Keratinocyte (primary cell): ENCODE measurements at regions not wholly inside any gene's neighbourhood (a gene's known extent, or its start where the extent isn't known, plus 50 kb on each side); places are given as distances from the start of the nearest gene placed in this dataset.

Source experiments
- DNase-seq: peaks from one replicate; pipeline ENCODE4 v3.0.0-alpha.2; 2011; ENCODE audit warnings: low read depth, missing footprints, low spot score
- FAIRE-seq: peaks from 2 replicates; lab custom pipeline; 2011; peaks lifted over from hg19 to GRCh38; lab: Jason Lieb, UNC
- H2AFZ ChIP-seq: 2 replicates; pipeline ENCODE4 v1.6.0; 2012; ENCODE audit warnings: low read length, control low read depth, inconsistent platforms; ENCODE audit not compliant: control insufficient read depth
- H3K27ac ChIP-seq: 2 replicates; pipeline ENCODE4 v1.5.1; 2011; ENCODE audit warnings: low read length; ENCODE audit not compliant: control insufficient read depth, insufficient read depth
- H3K27me3 ChIP-seq: 3 replicates; pipeline ENCODE4 v1.6.0; 2011; ENCODE audit warnings: low read length; ENCODE audit not compliant: control insufficient read depth, insufficient read depth; ENCODE audit errors: extremely low read depth
- H3K36me3 ChIP-seq, 2 experiments: 2 replicates in 1 of 2; 3 replicates in 1 of 2; pipeline ENCODE4 v1.5.1; 2011; ENCODE audit warnings: low read length in 2 of 2, mild to moderate bottlenecking in 1 of 2; ENCODE audit not compliant: control insufficient read depth in 2 of 2, insufficient read depth in 2 of 2; ENCODE audit errors: extremely low read depth in 1 of 2
- H3K4me1 ChIP-seq: 3 replicates; pipeline ENCODE4 v1.5.1; 2011; ENCODE audit warnings: low read length; ENCODE audit not compliant: control insufficient read depth, insufficient read depth; ENCODE audit errors: extremely low read depth
- H3K4me2 ChIP-seq: 3 replicates; pipeline ENCODE4 v1.6.0; 2011; ENCODE audit warnings: low read depth, low read length; ENCODE audit not compliant: control insufficient read depth, insufficient read depth; ENCODE audit errors: extremely low read depth
- H3K4me3 ChIP-seq, 3 experiments: fragments of 200-600 bp in 1 of 3; sonication (generic) in 1 of 3; 2 replicates in 2 of 3; 3 replicates in 1 of 3; pipeline ENCODE4 v1.5.1; 2011 to 2016; ENCODE audit warnings: low read length in 3 of 3, mild to moderate bottlenecking in 3 of 3, control low read depth in 2 of 3, inconsistent platforms in 1 of 3, low read depth in 1 of 3, mixed read lengths in 1 of 3, mixed run types in 1 of 3, moderate library complexity in 1 of 3; ENCODE audit not compliant: control insufficient read depth in 2 of 3, insufficient read depth in 2 of 3; ENCODE audit errors: extremely low read depth in 1 of 3
- H3K79me2 ChIP-seq: 2 replicates; pipeline ENCODE4 v1.6.0; 2012; ENCODE audit warnings: low read length; ENCODE audit not compliant: control insufficient read depth, insufficient read depth
- H3K9ac ChIP-seq: 3 replicates; pipeline ENCODE4 v1.6.0; 2011; ENCODE audit warnings: low read length; ENCODE audit not compliant: control insufficient read depth, insufficient read depth; ENCODE audit errors: extremely low read depth
- H3K9me1 ChIP-seq: 3 replicates; pipeline ENCODE4 v1.6.0; 2011; ENCODE audit warnings: low read length; ENCODE audit not compliant: control insufficient read depth, insufficient read depth; ENCODE audit errors: extremely low read depth
- H3K9me3 ChIP-seq: 2 replicates; pipeline ENCODE4 v1.5.1; 2012; ENCODE audit warnings: low read depth, low read length; ENCODE audit not compliant: control insufficient read depth
- H4K20me1 ChIP-seq: 3 replicates; pipeline ENCODE4 v1.6.0; 2011; ENCODE audit warnings: low read length; ENCODE audit not compliant: control insufficient read depth, insufficient read depth; ENCODE audit errors: extremely low read depth
- CTCF ChIP-seq, 3 experiments: IDR thresholded peaks in 1 of 3; conservative IDR thresholded peaks in 1 of 3; optimal IDR thresholded peaks in 1 of 3; 2 replicates in 2 of 3; 3 replicates in 1 of 3; pipeline versions ENCODE3 to v1.5.1; 2011; ENCODE audit warnings: low read length in 3 of 3, mild to moderate bottlenecking in 3 of 3, moderate library complexity in 2 of 3, control low read depth in 1 of 3, inconsistent platforms in 1 of 3; ENCODE audit not compliant: insufficient read depth in 2 of 3; ENCODE audit errors: extremely low read depth in 1 of 3
- EZH2 ChIP-seq: IDR thresholded peaks from one replicate; pipeline ENCODE4 v1.6.1; 2012; ENCODE audit warnings: inconsistent platforms, mild to moderate bottlenecking, low read length, moderate library complexity
- dilution Hi-C: fragments of 300-500 bp; cut with MboI; formaldehyde crosslinking; loops from one replicate; pipeline ENCODE4 v1.7.0; 2020; ENCODE audit warnings: low sequenced_read_pairs; ENCODE audit not compliant: extremely low pct_ligation_motif_present

- FAIRE-seq = no peak
- no peak overlapping the region for H3K4me3 ChIP-seq
- TF ChIP-seq EZH2 = no peak
- TF ChIP-seq CTCF (optimal IDR thresholded peaks at IDR 0.05 in 1 of 3, IDR thresholded peaks at IDR 0.05 in 1 of 3, conservative IDR thresholded peaks at IDR 0.05 in 1 of 3; ENCODE audit: extremely low read depth in 1 of 3, insufficient read depth in 2 of 3, low read length in 3 of 3) = no peak
- no peaks in the 10 kb centered on the region for H3K9me1 ChIP-seq
- H3K27me3 ChIP-seq = no peaks in the 10 kb centered on the region
- H3K9me3 ChIP-seq = no peaks in the 10 kb centered on the region
- no peaks in the 10 kb centered on the region for H4K20me1 ChIP-seq
- no peak overlapping the region for H3K9ac ChIP-seq
- H3K36me3 ChIP-seq = no peaks in the 10 kb centered on the region
- H3K27ac ChIP-seq = no peak overlapping the region
- H3K4me1 ChIP-seq = no peaks in the 10 kb centered on the region
- H3K79me2 ChIP-seq = no peaks in the 10 kb centered on the region
- no peak overlapping the region for H2AFZ ChIP-seq
- no peak overlapping the region for H3K4me2 ChIP-seq
- dilution Hi-C loops = loop anchor here (25.0 kb wide), 1 partner anchor 234 kb away; no protein-coding TSS in a partner anchor
- DNase-seq = no peak
Observed at GRCh38 chr6:100096341-100096740, 102.3 kb upstream of the MCHR2 start.

- Histone ChIP-seq H3K36me3 (no peaks in the 10 kb centered on the region), H3K4me1 (no peaks in the 10 kb centered on the region), H3K9me1 (no peaks in the 10 kb centered on the region), H3K79me2 (no peaks in the 10 kb centered on the region), H3K9me3 (no peaks in the 10 kb centered on the region), H4K20me1 (no peaks in the 10 kb centered on the region), H2AFZ (no peak overlapping the region), H3K9ac (no peak overlapping the region), H3K4me2 (no peak overlapping the region), H3K27me3 (no peaks in the 10 kb centered on the region), H3K4me3 (no peak overlapping the region), H3K27ac (no peak overlapping the region)
- TF ChIP-seq EZH2 (no peak), CTCF (optimal IDR thresholded peaks at IDR 0.05 in 1 of 3, IDR thresholded peaks at IDR 0.05 in 1 of 3, conservative IDR thresholded peaks at IDR 0.05 in 1 of 3; ENCODE audit: extremely low read depth in 1 of 3, insufficient read depth in 2 of 3, low read length in 3 of 3) (no peak)
- DNase-seq (no peak), FAIRE-seq (no peak)
- dilution Hi-C loops = loop anchor here (25.0 kb wide), 1 partner anchor 231 kb away; no protein-coding TSS in a partner anchor
Observed at GRCh38 chr6:100093405-100093804, 99.4 kb upstream of the MCHR2 start.
